ENCODE measurements at regions not wholly inside any gene's neighbourhood (a gene's known extent, or its start where the extent isn't known, plus 50 kb on each side); places are given as distances from the start of the nearest gene placed in this dataset.

DNA sequence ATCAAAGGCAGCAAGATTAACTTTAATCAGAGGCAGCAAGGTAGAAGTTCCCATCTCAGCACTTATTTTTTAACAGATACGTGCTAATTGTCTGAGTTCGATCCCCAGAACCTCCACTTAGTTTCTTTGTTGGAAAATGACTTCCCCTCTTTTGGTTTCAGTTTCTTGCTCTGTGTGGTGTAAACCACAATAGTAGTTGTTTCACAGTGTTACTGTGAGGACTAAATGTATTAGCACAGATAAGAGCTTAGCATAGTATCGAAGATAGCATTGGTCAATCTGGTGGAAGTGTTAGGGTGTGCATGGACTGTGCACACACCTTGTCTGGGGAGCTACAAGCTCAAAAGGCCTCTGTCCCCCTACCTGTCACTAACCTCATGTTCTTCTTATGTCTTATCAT, 988.3 kb upstream of the GYPC start:
- intact Hi-C loops (cut with DNase I; ENCODE audit: low total_unique reads), result no loop called here
- Histone ChIP-seq H3K36me3 (no peaks in the 10 kb centered on the region), H3K27ac (no peak overlapping the region), H3K27me3 (no peaks in the 10 kb centered on the region), H3K9me3 (no peaks in the 10 kb centered on the region), H3K4me3 (no peak overlapping the region), H3K4me1 (no peaks in the 10 kb centered on the region)
- no peak for DNase-seq (ENCODE audit: low spot score in 2 of 2)
- TF ChIP-seq POLR2AphosphoS5 (IDR thresholded peaks at IDR 0.05) (no peak), POLR2A (IDR thresholded peaks at IDR 0.05) (no peak), CTCF (IDR thresholded peaks at IDR 0.05) (no peak)

GRCh38 chr2:125679903-125680302, 976.1 kb upstream of the GYPC start:
- Histone ChIP-seq H3K27me3 (no peaks in the 10 kb centered on the region), H3K27ac (no peak overlapping the region), H3K4me1 (no peaks in the 10 kb centered on the region), H3K36me3 (no peaks in the 10 kb centered on the region), H3K4me3 (no peak overlapping the region), H3K9me3 (no peaks in the 10 kb centered on the region)
- TF ChIP-seq POLR2A (IDR thresholded peaks at IDR 0.05), result no peak
- TF ChIP-seq POLR2AphosphoS5 (IDR thresholded peaks at IDR 0.05), result no peak
- no peak for TF ChIP-seq CTCF (IDR thresholded peaks at IDR 0.05)
- DNase-seq (ENCODE audit: low spot score in 2 of 2), result no peak
- intact Hi-C loops (cut with DNase I; ENCODE audit: low total_unique reads), result loop anchor here (5.0 kb wide), 1 partner anchor 297 kb away; no protein-coding TSS in a partner anchor

- Histone ChIP-seq H3K27me3 (no peaks in the 10 kb centered on the region), H3K36me3 (no peaks in the 10 kb centered on the region), H3K27ac (no peak overlapping the region), H3K4me1 (no peaks in the 10 kb centered on the region), H3K9me3 (no peaks in the 10 kb centered on the region), H3K4me3 (no peak overlapping the region)
- no peak for DNase-seq (ENCODE audit: low spot score in 2 of 2)
- intact Hi-C loops (cut with DNase I; ENCODE audit: low total_unique reads), result loop anchor here (5.0 kb wide), 1 partner anchor 296 kb away; no protein-coding TSS in a partner anchor
- TF ChIP-seq POLR2A (IDR thresholded peaks at IDR 0.05) (no peak), CTCF (IDR thresholded peaks at IDR 0.05) (no peak), POLR2AphosphoS5 (IDR thresholded peaks at IDR 0.05) (no peak)
Observed at GRCh38 chr2:125680809-125681208, 975.1 kb upstream of the GYPC start.

DNA sequence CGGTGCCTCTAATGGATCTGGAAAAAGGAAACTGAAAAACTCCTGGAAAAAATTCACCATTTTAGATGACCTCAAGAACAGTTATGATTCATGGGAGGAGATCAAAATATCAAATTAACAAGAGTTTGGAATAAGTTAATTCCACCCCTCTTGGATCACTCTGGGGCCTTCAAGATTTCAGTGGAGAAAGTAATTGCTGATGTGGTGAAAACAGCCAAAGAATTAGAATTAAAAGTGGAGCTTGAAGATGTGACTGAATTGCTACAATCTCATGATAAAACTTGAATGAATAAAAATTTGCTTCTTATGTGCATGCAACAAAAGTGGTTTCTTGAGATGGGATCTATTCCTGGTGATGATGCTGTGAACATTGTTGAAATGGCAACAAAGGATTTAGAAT, 974.4 kb upstream of the GYPC start:
- intact Hi-C loops (cut with DNase I; ENCODE audit: low total_unique reads), result loop anchor here (5.0 kb wide), 1 partner anchor 296 kb away; no protein-coding TSS in a partner anchor
- Histone ChIP-seq H3K4me3 (no peak overlapping the region), H3K4me1 (no peaks in the 10 kb centered on the region), H3K36me3 (no peaks in the 10 kb centered on the region), H3K9me3 (no peaks in the 10 kb centered on the region), H3K27ac (no peak overlapping the region), H3K27me3 (no peaks in the 10 kb centered on the region)
- DNase-seq (ENCODE audit: low spot score in 2 of 2), result no peak
- TF ChIP-seq POLR2AphosphoS5 (IDR thresholded peaks at IDR 0.05), result no peak
- TF ChIP-seq CTCF (IDR thresholded peaks at IDR 0.05), result no peak
- no peak for TF ChIP-seq POLR2A (IDR thresholded peaks at IDR 0.05)

DNA sequence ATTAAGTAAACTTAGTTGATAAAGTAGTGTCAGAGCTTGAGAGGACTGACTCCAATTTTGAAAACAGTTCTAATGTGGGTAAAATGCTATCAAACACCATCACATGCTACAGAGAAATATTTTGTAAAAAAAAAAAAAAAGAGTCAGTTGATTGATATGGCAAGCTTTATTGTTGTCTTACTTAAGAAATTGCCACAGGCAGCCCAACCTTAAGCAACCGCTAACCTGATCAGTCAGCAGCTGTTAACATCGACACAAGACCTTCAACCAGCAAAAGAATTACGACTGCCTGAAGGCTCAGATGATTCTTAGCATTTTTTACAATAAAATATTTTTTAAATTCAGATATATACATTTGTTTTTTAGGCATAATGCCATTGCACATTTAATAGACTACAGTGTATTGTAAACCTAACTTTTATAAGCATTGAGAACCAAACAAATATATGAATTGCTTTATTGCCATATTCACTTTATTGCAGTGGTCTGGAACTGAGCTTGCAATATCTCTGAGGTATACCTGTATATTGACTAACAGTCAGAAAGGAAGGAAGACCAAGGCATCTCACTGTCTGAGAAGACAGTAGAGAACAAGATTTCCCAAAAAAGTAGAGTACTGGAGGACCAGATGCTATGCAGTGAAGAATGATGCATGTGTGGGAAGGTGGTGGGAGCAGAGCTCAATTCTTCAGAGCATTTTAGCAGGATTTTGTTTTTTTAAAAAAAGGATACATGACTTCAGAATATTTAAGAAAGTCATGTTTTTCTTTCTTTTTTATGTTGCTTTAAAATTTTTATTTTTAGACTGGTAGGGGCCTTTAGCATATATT, 973.8 kb upstream of the GYPC start:
- Histone ChIP-seq H3K4me1 (no peaks in the 10 kb centered on the region), H3K9me3 (no peaks in the 10 kb centered on the region), H3K27ac (no peak overlapping the region), H3K27me3 (no peaks in the 10 kb centered on the region), H3K4me3 (no peak overlapping the region), H3K36me3 (no peaks in the 10 kb centered on the region)
- intact Hi-C loops (cut with DNase I; ENCODE audit: low total_unique reads), result loop anchor here (5.0 kb wide), 1 partner anchor 295 kb away; no protein-coding TSS in a partner anchor
- TF ChIP-seq CTCF (IDR thresholded peaks at IDR 0.05) (no peak), POLR2A (IDR thresholded peaks at IDR 0.05) (no peak), POLR2AphosphoS5 (IDR thresholded peaks at IDR 0.05) (no peak)
- no peak for DNase-seq (ENCODE audit: low spot score in 2 of 2)
